Activated gamma-delta T cell treated with Interleukin-2 at 50 U/mL for 16 hours (primary cell): ENCODE measurements at regions not wholly inside any gene's neighbourhood (a gene's known extent, or its start where the extent isn't known, plus 50 kb on each side); places are given as distances from the start of the nearest gene placed in this dataset.
"Not testable (repeated sequence)": the region's sequence is repeated elsewhere in the genome, so short reads cannot be mapped to it uniquely, and the experiment has no call there.

Source experiments
- DNase-seq: peaks from one replicate; pipeline ENCODE4 v3.0.0-alpha.2; 2020

DNA sequence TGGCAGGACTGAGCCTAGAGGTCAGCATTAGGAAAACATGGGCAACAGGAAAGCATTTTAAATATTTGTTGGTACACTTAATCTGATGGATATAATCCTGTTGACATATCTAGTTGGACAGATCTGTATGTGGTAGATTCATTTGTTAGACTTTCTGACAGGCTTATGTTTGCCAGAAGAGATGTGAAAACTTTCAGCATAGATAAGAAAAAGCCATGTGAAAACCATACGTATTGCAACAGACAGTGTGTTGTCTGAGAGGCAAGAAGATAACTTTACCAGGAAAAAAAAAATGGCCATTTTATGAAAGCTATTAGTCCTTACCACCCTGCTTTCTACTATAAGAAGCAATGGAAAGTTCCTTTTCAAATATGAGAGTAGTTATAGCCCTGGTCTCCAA, 1902.2 kb upstream of the C9orf72 start:
- DNase-seq = no peak

DNA sequence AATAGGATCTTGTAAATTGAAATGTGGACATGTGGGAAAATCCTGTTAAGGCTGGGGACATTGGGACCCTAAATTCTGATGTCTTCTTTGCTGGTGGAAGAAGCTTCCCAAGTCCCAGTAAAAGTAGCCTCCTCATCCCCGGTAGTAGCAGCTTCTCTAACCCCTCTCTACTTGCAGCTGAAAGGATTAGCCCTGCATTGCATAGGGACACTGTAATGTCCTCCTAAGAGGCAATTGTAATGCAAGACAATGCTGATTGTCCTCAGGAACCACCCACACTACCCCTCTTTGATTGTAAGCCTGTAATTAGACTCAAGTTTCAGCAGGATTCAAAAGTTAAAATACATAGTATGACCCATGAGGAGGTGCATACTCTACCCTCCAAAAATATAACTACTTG, 1938.4 kb upstream of the C9orf72 start:
- DNase-seq = no peak

DNA sequence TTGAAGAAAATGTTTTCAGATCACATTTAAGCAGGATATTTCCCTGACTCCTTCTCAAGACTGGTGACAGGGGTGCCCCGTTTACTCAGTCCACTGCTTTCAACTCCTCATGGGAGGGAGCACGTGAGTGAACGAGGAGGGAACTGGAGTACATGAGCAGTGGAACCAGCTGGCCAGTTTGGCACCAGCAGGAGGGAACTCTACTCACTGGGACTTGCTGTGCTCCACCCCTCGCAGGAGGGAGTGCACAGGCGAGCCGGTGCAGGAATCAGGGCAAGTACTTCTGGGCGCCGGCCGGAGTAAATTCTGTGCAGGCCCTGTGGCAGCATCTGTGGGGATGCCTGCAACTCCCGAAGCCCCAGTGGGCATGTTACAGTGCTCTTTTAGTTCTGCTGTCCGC, 1941.1 kb upstream of the C9orf72 start:
- no peak for DNase-seq

DNA sequence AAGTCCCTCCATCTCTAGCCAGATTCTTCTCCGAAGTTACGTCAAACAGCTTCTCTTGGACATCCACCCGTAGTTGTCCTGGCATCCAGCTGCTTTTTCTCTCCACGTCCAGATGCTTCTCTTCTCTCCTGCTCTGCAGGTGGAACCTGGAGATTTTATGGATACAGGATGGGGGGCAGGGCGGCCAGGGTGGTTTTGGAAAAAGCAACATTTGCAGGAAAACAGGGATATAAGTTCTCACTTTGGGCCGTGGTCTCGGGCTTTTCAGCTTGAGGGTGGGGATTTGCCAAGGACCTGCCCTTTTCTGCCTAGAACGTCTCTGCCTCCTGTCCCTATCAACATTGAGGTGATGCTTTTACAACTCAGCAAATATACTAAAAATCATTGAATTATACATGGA, 1941.6 kb upstream of the C9orf72 start:
- no peak for DNase-seq

DNA sequence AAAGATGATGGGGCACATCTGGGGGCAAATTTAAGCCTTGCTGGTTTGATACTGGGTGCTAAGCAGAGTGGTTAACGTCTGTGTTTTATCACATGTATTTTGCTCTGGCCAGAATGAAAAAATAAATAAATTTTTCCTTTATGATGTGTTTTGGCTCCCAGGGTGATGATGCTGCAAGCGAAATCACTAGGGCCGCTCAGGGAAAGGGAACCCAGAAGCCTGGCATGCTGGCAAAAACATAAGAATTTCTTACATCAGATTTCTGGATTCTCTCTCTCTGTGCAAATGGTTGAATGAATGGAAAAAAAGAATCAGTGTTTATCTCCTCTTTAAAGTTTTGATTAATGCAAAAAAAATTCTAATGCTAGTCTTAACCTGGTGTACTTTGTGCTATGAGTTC, 1975.2 kb upstream of the C9orf72 start:
- no peak for DNase-seq

DNA sequence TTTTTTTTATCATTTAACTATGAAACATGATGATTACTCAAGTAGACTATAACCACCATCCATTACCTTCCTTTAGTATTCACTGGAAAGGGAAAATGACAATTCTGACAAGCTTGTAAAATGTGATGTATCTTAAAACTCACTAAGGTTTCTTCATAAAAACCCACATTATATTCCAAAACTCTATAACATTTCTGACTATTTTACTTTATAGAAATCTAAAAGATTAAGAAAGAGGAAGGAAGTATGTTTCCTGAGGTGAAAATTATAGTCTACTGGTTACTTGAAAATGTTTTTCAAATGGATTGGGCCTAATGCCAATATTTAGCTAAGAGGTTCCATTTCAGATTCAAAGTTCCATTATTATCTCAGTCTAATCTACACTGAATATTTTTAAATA, 1982.2 kb upstream of the C9orf72 start:
- DNase-seq = no peak

DNA sequence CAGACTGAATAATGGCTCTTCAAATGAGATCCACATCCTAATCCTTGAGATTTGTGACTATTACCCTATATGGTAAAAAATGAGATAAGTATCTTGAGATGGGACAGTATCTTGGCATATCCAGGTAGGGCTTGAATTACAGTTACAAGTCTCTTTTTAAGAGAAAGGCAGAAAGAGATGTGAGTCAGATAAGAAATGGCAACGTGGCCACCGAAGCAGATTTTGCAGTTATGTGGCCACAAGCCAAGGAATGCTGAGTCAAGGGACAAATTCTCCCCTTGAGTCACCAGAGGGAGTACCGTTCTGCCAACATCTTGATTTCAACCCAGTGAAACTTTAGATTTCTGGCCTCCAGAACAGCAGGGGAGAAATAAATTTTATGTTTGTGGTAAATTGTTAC, 1983.0 kb upstream of the C9orf72 start:
- no peak for DNase-seq

DNA sequence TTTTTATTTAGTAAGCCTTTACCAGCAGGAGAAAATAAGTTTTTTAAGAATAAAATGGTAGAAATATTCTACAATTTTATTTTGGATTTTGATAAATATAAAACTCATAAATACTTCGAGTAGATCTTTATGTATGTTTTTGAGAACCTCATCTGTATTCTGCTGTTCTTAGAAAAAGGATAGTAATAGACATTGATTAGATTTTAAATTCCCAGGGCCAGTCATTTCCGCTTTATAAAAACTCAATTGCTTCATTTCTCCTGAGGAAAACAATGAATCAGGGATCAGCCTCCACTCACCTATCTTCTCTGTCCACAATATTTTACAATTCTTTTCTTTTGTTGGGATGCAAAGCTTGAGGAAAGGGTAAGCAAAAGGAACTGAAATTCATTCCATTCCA, 1983.5 kb upstream of the C9orf72 start:
- no peak for DNase-seq

DNA sequence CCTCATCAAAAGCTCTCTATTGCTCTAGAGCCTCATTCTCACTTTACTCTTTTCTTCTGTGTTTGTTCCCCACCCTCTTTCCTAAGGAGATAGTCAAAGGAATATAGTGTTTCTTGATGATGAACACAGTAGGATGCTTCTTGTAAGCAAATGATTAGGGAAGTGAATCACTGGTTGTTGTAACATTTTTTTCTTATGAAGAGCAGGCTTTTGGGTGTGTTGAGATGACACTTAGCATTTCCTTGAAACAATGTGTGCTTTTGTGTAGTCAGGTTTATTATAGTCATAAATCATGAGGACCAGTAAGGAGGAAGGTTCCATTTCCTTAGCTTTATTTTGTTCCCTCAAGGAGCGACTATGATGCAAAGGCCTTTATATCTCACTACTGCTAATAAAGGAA, 1991.3 kb upstream of the C9orf72 start:
- DNase-seq = no peak

DNA sequence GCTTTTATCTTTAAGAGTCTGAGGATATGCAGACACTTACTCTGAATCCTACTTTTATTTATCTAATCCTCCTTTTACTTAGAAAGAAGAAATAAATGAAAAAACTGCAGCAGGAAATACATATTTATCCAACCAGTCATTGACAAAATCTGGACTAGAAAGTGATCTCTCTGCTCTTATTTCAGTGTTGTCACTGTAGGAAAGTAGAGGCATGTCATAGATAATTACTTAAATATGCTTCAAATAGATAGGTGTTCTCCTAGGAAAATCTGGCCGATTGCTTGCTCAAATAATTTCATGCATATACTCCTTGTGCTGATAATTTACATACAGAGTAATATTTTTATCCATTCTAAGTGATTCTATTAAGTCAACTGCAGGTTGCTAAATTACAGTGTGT, 2001.9 kb upstream of the C9orf72 start:
- DNase-seq = no peak

DNA sequence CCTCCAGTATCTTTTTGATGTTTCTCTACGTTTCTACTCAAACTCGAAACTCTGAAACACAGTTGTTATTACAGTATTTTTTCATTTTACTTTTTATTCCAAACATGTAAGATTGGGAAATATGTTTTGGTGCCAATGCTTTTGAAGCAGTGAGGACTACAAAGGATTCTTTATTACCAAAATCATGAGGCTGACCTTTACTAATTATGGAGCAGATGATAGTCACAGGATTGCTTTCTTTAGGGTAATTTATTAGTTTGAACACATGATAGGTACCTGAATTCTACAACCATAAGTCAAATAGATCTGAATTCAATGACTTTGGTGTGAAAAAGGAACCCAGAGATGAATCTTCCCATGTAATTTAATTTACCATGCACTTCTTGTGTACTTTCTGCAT, 2015.1 kb upstream of the C9orf72 start:
- no peak for DNase-seq

DNA sequence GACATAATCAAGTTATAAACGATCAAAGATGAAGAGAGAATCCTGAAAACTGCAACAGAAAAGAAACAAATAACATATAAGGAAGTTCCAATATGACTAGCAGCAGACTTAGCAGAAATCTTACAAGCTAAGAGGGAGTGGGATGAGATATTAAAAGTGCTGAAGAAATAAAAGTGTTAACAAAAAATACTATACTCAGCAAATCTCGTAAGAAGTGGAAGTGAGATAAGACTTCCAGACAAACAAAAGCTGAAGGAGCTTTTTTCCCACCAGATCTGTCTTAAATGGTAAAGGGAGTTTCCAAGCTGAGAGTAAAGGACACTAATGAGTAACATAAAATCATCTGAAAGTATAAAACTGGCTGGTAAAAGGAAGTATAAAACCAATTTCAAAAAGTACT, 2036.0 kb upstream of the C9orf72 start:
- no peak for DNase-seq

DNA sequence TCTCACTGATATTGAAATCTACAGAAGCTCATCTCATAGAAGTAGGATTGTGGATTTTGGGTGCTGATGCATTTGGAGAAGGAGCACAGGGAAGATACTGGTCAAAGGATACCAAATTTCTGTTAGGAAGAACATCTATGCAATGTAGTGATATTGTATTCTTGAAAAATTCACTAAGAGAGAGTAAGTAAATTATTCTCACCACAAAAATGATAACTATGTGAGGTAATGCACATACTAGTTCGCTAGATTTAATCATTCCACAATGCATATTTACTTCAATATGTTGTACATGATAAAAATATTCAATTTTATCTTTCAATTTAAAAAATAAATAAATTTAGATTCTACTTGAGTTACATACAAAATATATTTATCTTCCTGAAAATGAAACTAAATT, 2040.5 kb upstream of the C9orf72 start:
- DNase-seq = no peak

DNA sequence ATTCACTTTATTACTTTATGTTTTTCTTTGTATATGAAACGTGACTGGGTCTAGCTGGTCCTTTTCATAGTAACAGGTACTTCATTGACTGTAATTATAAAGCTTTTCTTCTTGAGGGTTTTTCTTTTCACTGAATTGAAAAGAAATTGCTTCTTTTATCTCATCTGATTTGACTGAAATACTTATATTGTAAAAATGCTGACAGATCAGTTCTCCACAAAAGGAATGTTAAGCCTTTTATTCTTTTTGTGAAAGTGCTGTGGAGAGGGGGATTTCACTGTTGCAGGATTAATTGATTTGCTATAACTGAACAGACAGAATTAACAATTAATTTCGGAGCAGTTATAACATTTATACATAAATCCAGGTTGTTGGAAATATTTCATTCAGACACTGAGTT, 2043.6 kb upstream of the C9orf72 start:
- no peak for DNase-seq

DNA sequence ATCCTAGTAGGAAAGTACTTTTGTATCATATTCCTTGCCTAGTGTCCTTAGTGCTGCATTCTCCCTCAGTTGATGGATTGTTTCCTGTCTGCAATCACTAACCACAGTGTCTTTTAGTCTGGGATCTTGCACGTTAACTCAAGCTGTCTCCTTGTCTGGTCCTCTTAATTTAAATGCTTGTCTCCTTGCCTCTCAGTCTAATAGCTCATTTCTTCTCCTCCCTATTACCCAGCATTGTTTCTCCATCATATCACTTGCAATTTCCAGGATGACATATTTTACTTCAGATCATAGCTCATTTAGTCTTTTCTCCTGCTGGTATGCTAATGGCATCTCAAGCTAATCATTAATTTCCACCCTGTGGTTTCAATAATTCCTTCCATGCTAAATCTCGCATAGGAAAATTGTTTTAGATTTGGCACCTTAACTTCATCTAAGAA, 2052.0 kb upstream of the C9orf72 start:
- DNase-seq = no peak

DNA sequence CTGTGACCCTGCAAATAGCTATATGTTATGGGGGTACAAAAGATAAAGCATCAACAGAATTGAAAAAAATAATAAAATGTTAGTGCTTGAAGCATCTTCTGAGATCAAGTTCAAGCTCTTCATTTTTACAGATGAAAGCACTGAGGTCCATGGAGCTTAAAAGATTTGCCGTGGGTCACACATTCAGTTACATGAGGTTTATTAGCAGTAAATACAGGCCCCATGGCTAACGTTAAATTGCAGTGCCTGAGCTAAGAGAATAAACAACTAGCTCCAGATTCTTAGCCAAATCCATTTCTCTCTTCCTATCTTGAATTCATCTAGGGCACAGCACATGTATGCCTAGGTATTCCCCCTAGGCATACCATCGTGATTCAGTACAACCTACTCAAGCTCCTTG, 2052.7 kb upstream of the C9orf72 start:
- no peak for DNase-seq

DNA sequence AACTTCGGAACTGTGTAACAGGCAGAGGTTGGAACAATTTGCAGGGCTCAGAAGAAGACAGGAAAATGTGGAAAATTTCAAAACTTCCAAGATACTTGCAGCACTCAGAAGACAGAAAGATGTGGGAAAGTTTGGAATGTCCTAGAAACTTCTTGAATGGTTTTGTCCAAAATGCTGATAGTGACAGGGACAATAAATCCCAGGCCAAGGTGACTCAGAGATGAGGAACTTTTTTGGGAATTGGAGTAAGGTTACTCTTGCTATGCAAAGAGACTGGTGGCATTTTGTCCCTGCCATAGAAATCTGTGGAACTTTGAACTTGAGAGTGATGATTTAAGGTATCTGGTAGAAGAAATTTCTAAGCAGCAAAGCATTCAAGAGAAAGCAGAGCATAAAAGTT, 2055.6 kb upstream of the C9orf72 start:
- not testable (repeated sequence) for DNase-seq

DNA sequence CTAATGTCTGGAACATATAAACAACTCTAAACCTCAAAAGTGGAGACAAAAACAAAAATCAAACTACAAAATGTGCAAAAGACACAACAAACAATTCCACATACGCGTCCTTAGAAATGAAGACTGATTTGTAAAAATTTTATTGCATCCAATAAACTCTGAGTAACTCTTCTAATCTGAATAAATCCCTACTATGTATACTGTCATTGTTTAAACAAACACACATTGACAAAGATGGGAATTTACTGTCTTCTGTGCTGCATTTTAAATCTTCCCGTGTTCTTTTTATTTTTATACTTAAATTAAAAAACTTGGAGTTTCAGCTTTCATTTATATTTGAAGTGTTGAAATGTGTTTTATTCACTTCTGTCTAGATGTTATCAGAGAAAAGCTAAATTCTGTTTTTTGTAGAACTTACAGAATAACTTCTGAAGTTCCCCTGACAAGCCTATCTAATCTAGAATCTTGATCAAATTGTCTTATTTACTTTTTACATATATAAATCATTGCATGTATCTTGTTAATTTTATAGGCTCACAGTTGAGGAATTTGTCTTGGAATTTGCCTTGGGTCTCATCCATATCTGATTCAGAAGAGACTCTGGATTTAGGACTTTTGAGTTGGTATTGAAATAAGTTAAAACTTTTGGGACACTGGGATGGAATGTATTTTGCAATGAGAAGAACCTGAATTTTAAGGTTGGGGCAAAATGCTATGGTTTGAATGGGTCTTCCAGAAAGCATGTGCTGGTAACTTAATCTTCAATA, 2064.4 kb upstream of the C9orf72 start:
- DNase-seq = no peak

DNA sequence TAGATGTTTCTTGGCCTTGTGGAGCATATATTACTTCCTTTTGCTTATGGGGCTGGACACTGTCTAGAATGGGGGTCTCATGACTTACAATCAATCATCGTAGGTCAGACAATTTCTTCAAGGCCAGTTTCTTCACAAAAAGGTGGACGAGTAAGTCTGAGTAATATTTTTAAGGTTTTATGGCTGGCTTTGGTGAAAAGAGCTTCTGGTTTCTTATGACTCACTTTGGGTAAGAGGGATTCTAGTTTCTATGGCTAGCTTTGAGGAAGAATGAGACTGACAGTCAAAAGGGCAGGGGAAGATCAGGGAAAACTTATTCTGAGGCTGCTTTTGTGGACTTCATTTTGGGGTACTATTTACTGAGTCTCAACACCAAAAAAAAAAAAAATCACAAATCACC, 2067.2 kb upstream of the C9orf72 start:
- DNase-seq = no peak

DNA sequence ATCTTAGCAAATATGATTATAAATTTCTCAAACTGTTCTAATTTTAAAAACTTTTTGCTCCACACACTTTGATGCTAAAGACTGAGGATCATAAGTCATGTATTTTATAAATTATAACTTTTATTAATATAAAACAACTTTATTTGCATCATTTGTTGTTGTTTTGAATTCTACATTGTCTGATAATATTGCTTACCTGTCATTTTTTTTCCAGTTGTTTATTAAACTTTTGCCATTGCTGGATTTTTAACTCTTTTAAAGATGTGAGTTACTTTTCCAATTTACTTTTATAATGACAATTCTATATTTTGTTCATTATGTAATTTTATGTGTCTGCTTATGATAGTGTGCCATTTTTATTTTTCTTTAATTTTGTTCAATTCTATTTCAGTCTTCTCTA, 2071.2 kb upstream of the C9orf72 start:
- DNase-seq = no peak

DNA sequence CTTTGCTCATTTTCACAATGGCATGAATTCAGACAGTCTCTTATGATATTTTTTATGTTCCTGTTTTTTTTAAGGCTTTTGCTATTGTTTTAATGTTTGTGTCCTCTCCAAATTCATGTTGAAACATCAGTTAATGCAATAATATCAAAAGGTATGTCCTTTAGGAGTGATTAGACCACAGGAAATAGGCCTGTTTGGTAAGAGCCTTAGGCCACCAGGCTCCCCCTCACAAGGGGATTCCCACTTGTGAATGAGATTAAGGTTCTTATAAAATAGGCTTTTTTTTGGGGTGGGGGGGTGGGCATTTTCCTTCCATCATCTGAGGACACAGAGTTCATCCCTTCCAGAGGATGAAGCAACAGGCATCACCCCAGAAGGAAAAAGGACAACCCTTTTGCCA, 2074.2 kb upstream of the C9orf72 start:
- DNase-seq = no peak

DNA sequence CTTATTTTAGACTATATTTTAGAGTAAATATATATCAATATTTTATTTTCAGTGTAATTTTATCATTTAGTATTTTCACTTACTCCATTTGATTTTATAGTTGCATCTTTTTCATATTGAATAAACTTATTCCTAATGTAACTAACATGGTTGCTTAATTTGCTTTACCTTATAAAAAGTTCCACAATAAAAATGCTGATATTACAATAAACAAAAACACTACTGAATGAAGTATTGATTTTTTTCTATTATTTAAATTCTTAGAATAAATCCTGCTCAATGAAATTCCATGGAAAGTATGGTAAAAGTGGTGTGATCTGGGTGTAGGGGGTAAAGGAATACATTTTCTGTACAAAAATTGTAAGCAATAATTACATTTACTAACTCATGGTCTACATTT, 2074.9 kb upstream of the C9orf72 start:
- no peak for DNase-seq

DNA sequence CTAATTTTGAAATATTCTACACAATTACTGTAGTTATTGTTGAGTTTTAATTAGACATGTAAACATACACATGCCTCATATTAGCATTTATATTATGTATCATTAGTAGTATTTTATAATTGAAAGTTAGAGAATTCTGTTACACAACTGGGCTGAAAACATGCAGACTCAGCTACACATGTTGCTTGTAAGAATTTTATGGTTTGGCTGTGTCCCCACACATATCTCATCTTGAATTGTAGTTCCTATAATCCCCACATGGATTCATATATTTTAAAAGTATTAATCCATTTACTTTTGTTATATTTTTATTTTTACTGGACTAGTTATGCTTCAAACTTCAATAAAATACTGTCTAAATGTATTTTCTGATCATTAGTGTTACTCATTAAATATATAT, 2075.3 kb upstream of the C9orf72 start:
- DNase-seq = no peak

DNA sequence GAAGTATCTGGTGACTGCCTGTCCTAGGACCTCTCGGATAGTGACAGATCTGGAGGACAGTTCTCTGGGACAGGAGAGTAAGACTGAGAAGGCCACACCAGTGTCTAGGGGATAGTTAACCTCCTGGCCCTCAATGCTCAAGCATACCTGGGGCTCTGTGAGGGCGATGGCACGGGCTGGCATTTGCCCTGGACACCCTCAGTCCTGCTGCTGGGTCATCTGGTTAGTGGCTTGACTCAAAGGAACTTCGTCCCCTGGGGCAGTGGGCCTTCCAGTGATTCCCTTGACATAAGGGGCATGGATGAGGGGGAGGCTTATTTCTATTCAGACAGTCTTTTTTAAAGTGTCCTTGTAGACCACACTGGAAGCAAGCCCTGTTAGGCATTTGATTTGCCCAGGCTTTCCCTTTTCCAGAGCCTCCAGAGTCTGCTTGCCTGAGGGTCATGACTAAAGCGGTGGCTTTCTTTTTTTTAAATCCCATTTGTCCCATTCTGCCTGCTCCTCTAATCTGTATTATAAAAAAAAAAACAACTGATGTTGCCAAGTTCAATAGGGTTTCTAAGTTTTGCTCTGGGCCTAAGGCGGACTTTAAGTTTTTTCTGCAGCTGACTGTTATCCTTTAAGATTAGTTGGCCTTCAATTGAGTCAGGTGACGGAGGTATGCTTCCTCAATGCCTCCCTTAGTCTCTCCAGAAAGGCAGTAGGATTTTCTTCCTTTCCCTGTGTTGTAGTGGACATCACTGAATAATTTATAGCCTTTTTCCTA, 2083.5 kb upstream of the C9orf72 start:
- DNase-seq = no peak

DNA sequence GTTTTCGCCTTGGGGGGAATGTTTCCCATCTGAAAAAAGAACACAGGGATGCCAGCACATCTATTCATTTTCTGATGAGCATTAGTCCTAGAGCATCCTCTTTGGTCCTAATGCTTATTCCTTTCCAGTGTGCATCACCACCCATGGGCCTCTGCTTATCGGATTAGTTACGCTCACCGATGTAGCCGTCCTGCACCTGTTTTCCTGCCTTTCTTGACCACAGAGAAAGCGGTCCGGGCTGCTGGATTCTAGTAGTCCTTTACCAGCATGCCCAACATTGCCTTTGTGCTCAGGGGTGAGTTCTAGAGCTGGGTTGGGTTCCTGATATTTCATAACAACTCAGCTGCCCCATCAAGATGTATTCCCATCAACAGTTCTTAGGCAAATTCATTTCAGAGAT, 2084.5 kb upstream of the C9orf72 start:
- no peak for DNase-seq
